ENCODE measurements at regions not wholly inside any gene's neighbourhood (a gene's known extent, or its start where the extent isn't known, plus 50 kb on each side); places are given as distances from the start of the nearest gene placed in this dataset.

GRCh38 chr5:86971034-86971571, 296.6 kb upstream of the RASA1 start:
- TF ChIP-seq SOX15 (CRISPR knock-in tag; IDR thresholded peaks at IDR 0.05) (no peak), FOXJ3 (CRISPR knock-in tag; IDR thresholded peaks at IDR 0.05; ENCODE audit: borderline replicate concordance) (no peak), CTCF (IDR thresholded peaks at IDR 0.05) (no peak)
- TF ChIP-seq, protein P1, sequence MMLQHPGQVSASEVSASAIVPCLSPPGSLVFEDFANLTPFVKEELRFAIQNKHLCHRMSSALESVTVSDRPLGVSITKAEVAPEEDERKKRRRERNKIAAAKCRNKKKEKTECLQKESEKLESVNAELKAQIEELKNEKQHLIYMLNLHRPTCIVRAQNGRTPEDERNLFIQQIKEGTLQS (CRISPR knock-in tag; conservative IDR thresholded peaks at IDR 0.05), result no peak
